NCI-H2081 (cell line): ENCODE measurements at regions not wholly inside any gene's neighbourhood (a gene's known extent, or its start where the extent isn't known, plus 50 kb on each side); places are given as distances from the start of the nearest gene placed in this dataset.
"Not testable (repeated sequence)": the region's sequence is repeated elsewhere in the genome, so short reads cannot be mapped to it uniquely, and the experiment has no call there.

ENCODE experiments used
- DNase-seq, 2 experiments: peaks; one replicate each; lab custom pipeline; 2025; lab: John Stamatoyannopoulos, UW

GRCh38 chr5:99901972-99902371 lies 633.2 kb upstream of the FAM174A start:
- DNase-seq = peak in 1 of 2 experiments; percentile 1

GRCh38 chr5:99900302-99900852 lies 634.8 kb upstream of the FAM174A start:
- DNase-seq = peak in 1 of 2 experiments; percentile 4

- DNase-seq = no peak
These were observed 655.2 kb upstream of the FAM174A start for GRCh38 chr5:99879791-99880511.

GRCh38 chr5:99878830-99879229 lies 656.3 kb upstream of the FAM174A start:
- DNase-seq = no peak

GRCh38 chr5:99866740-99867139 lies 668.4 kb upstream of the FAM174A start:
- no peak for DNase-seq

GRCh38 chr5:99865159-99865558 lies 670.0 kb upstream of the FAM174A start:
- DNase-seq = no peak

GRCh38 chr5:99835791-99836190 lies 699.4 kb upstream of the FAM174A start:
- no peak for DNase-seq

- DNase-seq = no peak
These were observed 708.0 kb upstream of the FAM174A start for GRCh38 chr5:99827136-99827535.

- no peak for DNase-seq
These were observed 717.4 kb upstream of the FAM174A start for GRCh38 chr5:99817796-99818195.

GRCh38 chr5:99814321-99815063 lies 720.7 kb upstream of the FAM174A start:
- DNase-seq = no peak

GRCh38 chr5:99808657-99809230 lies 726.4 kb upstream of the FAM174A start:
- DNase-seq = no peak

GRCh38 chr5:99807346-99807745 lies 727.8 kb upstream of the FAM174A start:
- no peak for DNase-seq

- DNase-seq = no peak
These were observed 740.1 kb upstream of the FAM174A start for GRCh38 chr5:99795031-99795430.

- DNase-seq = no peak
These were observed 746.7 kb upstream of the FAM174A start for GRCh38 chr5:99788482-99788881.

GRCh38 chr5:99775189-99775588 lies 760.0 kb upstream of the FAM174A start:
- DNase-seq = no peak

GRCh38 chr5:99773290-99773689 lies 761.9 kb upstream of the FAM174A start:
- DNase-seq = no peak

- no peak for DNase-seq
These were observed 763.9 kb upstream of the FAM174A start for GRCh38 chr5:99771296-99771695.

- DNase-seq = no peak
These were observed 770.2 kb upstream of the FAM174A start for GRCh38 chr5:99765011-99765410.

- no peak for DNase-seq
These were observed 772.0 kb upstream of the FAM174A start for GRCh38 chr5:99763021-99763774.

- no peak for DNase-seq
These were observed 787.8 kb upstream of the FAM174A start for GRCh38 chr5:99747342-99747741.

GRCh38 chr5:99733146-99733545 lies 802.0 kb upstream of the FAM174A start:
- DNase-seq = not testable (repeated sequence)

- not testable (repeated sequence) for DNase-seq
These were observed 801.8 kb upstream of the CHD1 start for GRCh38 chr5:99730653-99731052.
